ENCODE measurements at regions not wholly inside any gene's neighbourhood (a gene's known extent, or its start where the extent isn't known, plus 50 kb on each side); places are given as distances from the start of the nearest gene placed in this dataset.

GRCh38 chr5:171606414-171607024 is 179.1 kb upstream of the SMIM23 start:
- no peak overlapping the region for H3K4me3 ChIP-seq (ENCODE audit: low read depth, low read length)
- peak; percentile 21 for DNase-seq (ENCODE audit: low read depth)
- TF ChIP-seq CTCF (IDR thresholded peaks at IDR 0.05; ENCODE audit: insufficient read depth, low read depth, low read length), result peak; percentile 55

- no peak for DNase-seq (ENCODE audit: low read depth)
- H3K4me3 ChIP-seq (ENCODE audit: low read depth, low read length), result no peak overlapping the region
- TF ChIP-seq CTCF (IDR thresholded peaks at IDR 0.05; ENCODE audit: insufficient read depth, low read depth, low read length), result no peak
Observed at GRCh38 chr5:171607863-171608262, 177.8 kb upstream of the SMIM23 start.

- H3K4me3 ChIP-seq (ENCODE audit: low read depth, low read length), result no peak overlapping the region
- no peak for DNase-seq (ENCODE audit: low read depth)
- no peak for TF ChIP-seq CTCF (IDR thresholded peaks at IDR 0.05; ENCODE audit: insufficient read depth, low read depth, low read length)
Observed at GRCh38 chr5:171609806-171610452, 175.7 kb upstream of the SMIM23 start.

- no peak for TF ChIP-seq CTCF (IDR thresholded peaks at IDR 0.05; ENCODE audit: insufficient read depth, low read depth, low read length)
- H3K4me3 ChIP-seq (ENCODE audit: low read depth, low read length), result no peak overlapping the region
- DNase-seq (ENCODE audit: low read depth), result no peak
Observed at GRCh38 chr5:171610686-171611085, 174.9 kb upstream of the SMIM23 start.

GRCh38 chr5:171612749-171613148 is 172.9 kb upstream of the SMIM23 start:
- no peak for TF ChIP-seq CTCF (IDR thresholded peaks at IDR 0.05; ENCODE audit: insufficient read depth, low read depth, low read length)

GRCh38 chr5:171614511-171614910 is 171.1 kb upstream of the SMIM23 start:
- H3K4me3 ChIP-seq (ENCODE audit: low read depth, low read length), result no peak overlapping the region
- no peak for TF ChIP-seq CTCF (IDR thresholded peaks at IDR 0.05; ENCODE audit: insufficient read depth, low read depth, low read length)
- no peak for DNase-seq (ENCODE audit: low read depth)

More at GRCh38 chr5:171612749-171613148, 172.9 kb upstream of the SMIM23 start:
- H3K4me3 ChIP-seq (ENCODE audit: low read depth, low read length), result no peak overlapping the region
- no peak for DNase-seq (ENCODE audit: low read depth)
